GM21528 (cell line): ENCODE measurements at regions not wholly inside any gene's neighbourhood (a gene's known extent, or its start where the extent isn't known, plus 50 kb on each side); places are given as distances from the start of the nearest gene placed in this dataset.

Experiments
- ATAC-seq: cut with Tn5 transposase; IDR thresholded peaks from one replicate; pipeline ENCODE4 v1.9.1; 2021; ENCODE audit warnings: mild to moderate bottlenecking, moderate library complexity; ENCODE audit not compliant: unreplicated experiment, low FRiP score

DNA sequence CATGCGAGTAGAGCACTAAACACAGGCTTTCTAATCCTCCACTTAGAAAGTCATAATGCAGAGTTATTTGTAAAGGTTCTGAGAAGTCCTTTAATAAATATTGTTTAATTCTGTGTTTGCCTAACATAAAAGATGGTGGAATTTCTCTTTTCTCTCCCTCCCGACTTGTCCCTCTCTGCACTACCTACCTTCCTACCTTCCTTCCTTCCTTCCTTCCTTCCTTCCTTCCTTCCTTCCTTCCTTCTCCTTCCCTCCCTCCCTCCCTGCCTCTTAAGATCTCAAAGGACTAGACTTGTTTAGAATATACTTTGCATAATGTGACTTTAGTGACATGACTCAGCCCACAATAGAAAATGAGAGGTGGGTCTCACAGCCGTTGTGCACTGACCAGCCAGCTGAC, 156.3 kb upstream of the TAPT1 start:
- ATAC-seq, result no peak

- ATAC-seq, result no peak
Measured at GRCh38 chr4:16377887-16378286, 151.6 kb upstream of the TAPT1 start.

- ATAC-seq, result no peak
Measured at GRCh38 chr4:16365036-16365569, 138.8 kb upstream of the TAPT1 start.

DNA sequence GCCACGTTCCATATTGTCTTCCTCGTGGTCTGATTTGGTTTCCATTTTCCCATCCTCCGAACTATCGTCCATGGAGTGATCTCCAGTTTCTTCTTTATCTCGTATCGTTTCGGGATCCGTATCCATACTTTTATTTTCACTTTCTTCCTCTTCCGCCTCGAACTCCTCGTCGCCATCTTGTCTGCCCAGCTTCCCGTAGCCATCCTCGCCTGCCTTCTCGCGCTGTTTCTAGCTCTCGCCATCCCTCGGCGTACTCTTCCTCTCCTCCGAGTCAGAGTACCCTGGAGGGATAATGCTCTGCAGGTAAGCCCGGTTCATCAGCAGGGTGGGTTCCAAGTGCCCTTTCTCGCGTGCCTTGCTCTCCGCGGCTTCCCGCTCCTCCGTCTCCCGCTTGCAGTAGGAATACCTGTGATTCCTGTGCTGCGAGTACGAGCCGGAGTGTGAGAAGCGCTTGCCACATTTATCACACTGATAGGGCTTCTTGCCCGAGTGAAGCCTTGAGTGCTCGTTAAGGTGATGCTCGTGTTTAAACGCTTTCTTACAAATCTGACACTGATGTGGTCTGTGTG, 134.5 kb upstream of the TAPT1 start:
- ATAC-seq, result no peak

DNA sequence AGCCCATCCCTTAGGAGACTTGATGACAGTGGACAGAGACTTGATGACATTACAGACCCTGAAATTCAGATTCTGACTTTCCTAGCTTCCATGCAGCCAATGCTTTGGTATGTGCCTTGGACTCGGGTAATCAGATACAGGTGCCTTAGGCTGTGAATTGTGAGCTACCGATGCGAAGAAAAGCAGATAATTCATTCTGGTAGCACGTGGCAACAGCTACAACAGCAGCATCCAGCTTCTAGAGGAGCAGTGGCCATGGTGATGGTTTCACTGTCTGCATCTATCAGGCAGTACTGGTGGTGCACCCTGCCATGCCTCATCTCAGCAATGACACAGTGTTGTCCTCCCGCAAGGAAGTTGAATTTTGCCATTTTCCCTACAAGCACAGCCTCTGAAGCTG, 126.9 kb upstream of the TAPT1 start:
- no peak for ATAC-seq

- no peak for ATAC-seq
Measured at GRCh38 chr4:16351161-16351560, 124.9 kb upstream of the TAPT1 start.

- no peak for ATAC-seq
Measured at GRCh38 chr4:16344853-16345252, 118.6 kb upstream of the TAPT1 start.

GRCh38 chr4:16337936-16338335, 111.7 kb upstream of the TAPT1 start:
- ATAC-seq, result no peak

- no peak for ATAC-seq
Measured at GRCh38 chr4:16334601-16335000, 108.3 kb upstream of the TAPT1 start.

DNA sequence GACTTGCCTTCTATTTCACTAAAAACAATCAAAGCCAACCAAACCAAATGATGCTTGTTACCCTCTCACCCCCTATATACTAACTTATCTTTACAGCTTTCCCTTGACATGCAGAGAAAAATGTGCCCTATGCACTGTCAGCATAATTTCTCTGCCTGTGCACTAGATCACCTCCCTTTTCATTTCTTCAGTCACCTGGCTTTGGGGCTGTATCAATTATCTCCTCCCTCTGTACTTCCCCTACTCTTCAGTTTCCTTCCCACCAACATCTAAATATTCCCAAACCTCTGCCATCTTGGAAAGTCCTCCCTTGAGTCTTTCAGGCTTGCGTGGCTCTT, 103.5 kb upstream of the TAPT1 start:
- no peak for ATAC-seq

GRCh38 chr4:16329125-16329796, 103.0 kb upstream of the TAPT1 start:
- no peak for ATAC-seq

- no peak for ATAC-seq
Measured at GRCh38 chr4:16322183-16322582, 95.9 kb upstream of the TAPT1 start.

GRCh38 chr4:16315456-16315855, 89.2 kb upstream of the TAPT1 start:
- ATAC-seq, result no peak

DNA sequence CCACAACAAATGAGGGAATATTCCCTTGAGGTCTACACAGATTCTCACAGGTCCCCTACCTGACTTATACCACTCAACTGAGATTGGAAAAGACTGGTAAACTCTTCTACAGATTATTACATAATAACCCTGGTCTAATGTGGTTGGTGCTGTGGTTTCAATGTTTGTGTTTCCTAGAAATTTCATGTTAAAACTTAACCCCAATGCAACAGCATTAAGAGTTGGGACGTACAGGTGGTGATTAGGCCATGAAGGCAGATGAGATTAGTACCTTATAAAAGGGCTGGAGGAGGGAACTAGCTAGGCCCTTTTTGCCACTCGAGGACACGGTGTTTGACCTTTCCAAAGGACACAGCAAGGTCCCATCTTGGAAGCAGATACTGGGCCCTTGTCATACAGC, 84.3 kb upstream of the TAPT1 start:
- no peak for ATAC-seq

DNA sequence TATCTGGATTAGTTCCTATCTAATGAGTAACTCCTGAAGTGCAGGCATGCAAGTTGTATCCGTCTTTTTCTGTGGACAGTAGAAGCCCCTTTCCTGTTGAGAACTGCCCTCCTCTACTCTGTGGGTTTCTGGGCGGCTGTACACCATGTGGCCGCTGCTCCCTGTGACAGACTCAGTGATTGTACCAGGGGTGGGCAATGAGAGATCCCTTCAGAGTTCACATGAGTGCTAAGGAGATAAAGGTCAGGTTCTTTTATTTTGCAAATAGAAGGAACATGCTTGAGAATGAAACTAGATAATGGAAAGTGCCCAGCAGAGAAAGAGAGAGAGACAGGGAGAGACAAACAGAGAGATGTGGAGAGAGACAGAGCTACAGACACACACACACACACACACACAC, 76.4 kb upstream of the TAPT1 start:
- ATAC-seq, result no peak

GRCh38 chr4:16297003-16297402, 70.7 kb upstream of the TAPT1 start:
- ATAC-seq, result no peak

DNA sequence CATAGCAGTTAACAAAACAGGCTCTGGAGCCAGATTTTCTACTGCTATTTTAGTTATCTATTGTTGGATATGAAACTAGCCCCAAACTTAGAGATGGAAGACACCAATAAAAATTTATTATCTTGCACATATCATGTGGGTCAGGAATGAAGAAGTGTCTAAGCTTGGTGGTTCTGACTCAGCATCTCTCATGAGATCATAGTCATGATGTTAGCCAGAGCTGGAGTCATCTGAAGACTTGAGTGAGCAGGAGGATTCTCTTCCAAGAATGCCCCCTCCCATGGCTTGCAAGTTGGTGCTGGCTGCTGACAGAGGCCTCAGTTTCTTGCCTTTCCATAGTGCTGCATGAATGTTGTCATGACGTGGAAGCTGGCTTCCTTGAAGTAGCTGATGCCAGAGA, 68.2 kb upstream of the TAPT1 start:
- ATAC-seq, result no peak

GRCh38 chr4:16293210-16293838, 67.1 kb upstream of the TAPT1 start:
- no peak for ATAC-seq

DNA sequence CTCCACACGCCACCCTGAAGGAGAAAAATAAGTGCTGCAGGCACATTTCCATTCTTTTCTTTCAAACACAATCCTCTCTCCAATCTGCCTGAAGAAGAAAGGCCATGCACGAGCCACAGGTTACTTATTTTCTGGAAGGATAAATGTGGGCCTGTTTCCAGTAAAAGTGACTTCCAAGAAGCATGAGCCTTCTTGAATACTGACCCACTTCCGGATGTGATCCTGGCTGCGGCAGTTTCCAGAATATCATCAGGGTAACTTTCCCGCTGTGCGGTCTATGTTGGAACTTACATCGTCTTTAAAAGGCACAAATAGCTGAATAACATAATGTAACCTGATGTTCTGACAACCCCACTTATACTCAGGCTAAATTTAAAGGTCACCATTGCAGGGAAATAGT, 66.3 kb upstream of the TAPT1 start:
- no peak for ATAC-seq

DNA sequence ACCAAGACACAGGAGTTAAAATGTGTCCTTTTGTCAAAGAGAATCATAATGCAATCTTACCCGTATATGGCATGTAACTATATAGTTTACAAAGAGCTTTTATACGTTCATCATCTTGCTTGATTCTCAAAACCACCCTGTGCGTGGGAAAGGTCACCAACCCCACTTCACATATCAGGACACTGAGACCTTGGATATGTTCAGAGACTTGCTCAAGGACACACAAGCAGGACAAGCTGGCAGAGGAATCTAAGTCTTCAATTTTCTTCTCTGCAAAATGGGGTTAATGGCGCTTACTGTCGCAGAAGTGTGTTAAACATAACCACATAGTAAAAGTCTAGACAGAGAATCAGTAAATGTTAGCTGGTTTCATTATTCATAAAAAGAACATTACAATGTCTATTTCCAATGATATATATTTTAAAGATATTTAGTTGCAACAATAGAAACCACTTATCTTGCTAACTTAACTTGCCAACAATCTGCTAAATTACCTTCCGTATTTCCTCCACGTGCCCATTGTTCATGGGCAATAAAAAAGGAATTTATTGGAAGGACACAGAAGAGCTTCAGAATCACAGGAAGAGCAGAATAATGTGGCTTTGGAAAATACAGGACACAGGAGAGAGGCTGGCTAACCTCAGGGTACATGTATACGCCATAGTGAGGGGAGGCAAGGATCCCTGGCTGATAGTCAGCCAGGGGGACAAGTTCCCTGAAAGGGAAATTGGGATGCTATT, 64.6 kb upstream of the TAPT1 start:
- ATAC-seq, result no peak

DNA sequence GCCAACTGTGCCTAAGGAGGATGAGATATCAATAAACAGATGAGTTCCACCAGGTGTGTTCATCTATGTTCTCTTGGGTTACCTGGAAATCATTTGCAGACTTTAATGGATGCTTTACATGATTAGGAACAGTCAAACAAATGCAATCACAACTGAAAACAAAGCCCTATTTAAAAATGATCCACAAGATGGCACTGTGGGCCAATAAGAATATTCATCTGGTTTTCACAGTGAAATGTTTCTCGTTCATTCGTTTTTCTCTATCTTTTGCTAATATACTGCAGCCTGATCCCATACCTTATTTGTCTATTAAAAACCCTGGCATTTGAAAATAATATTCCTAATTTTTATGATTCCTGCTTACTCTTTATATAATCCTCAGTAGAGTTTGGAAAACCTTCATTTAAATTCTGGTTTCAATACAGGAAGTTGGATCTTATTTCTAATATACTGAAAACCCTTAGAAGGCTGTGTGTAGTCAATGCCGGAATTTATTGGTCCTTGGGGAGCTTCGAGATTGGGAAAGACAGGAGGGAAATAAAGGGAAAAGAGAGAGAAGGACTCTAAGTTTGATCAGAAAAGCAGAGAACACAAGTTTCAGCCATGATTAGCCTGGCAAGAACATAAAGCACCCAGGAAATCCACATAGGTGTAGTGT, 63.8 kb upstream of the TAPT1 start:
- no peak for ATAC-seq
